Left lung (tissue), 4 donors: ENCODE measurements at regions not wholly inside any gene's neighbourhood (a gene's known extent, or its start where the extent isn't known, plus 50 kb on each side); places are given as distances from the start of the nearest gene placed in this dataset.

Experiments
- ATAC-seq: fragments of 200-7000 bp; cut with Tn5 transposase; one replicate; pipeline ENCODE4 v1.9.1; 2020; ENCODE audit warnings: moderate library complexity
- DNase-seq, 4 donors: peaks; one replicate each; pipeline ENCODE4 v3.0.0-alpha.2; 2013 to 2020
- H3K27ac ChIP-seq, 2 donors: fragments of 200-600 bp; sonication (generic) in 1 of 2; one replicate each; pipeline versions ENCODE4 v1.5.0 to v1.8.0; 2020 to 2021
- H3K27me3 ChIP-seq, 2 donors: fragments of 200-600 bp; sonication (generic) in 1 of 2; one replicate each; pipeline versions ENCODE4 v1.5.0 to v1.8.0; 2020 to 2021
- H3K36me3 ChIP-seq, 2 donors: fragments of 200-600 bp; sonication (generic) in 1 of 2; one replicate each; pipeline versions ENCODE4 v1.5.0 to v1.8.0; 2020 to 2021
- H3K4me1 ChIP-seq, 2 donors: fragments of 200-600 bp; one replicate each; pipeline ENCODE4 v1.8.0; 2021
- H3K4me3 ChIP-seq, 2 donors: fragments of 200-600 bp; sonication (generic) in 1 of 2; one replicate each; pipeline versions ENCODE4 v1.5.0 to v1.8.0; 2020 to 2021; ENCODE audit warnings: mild to moderate bottlenecking in 1 of 2
- H3K9me3 ChIP-seq, 2 donors: fragments of 200-600 bp; sonication (generic) in 1 of 2; one replicate each; pipeline versions ENCODE4 v1.5.0 to v1.8.0; 2020 to 2021
- CTCF ChIP-seq, 2 donors: fragments of 200-600 bp; sonication (generic) in 1 of 2; IDR thresholded peaks; one replicate each; pipeline versions ENCODE4 v1.5.0 to v1.8.0; 2021; ENCODE audit warnings: antibody characterized with exemption in 2 of 2
- intact Hi-C, 2 donors: fragments of 100-400 bp; cut with DNase I; formaldehyde crosslinking; loops; one replicate each; pipeline versions ENCODE4 v1.11.2 to v1.14.2; 2022
- donor health status: DM: no; HTN: yes; CAD: no.
- donor health status: DM: no; HTN: no; CAD: no.

GRCh38 chr18:41457765-41458326 lies 497.2 kb upstream of the PIK3C3 start:
- intact Hi-C loops: no loop called here
- ATAC-seq: no peak
- Histone ChIP-seq H3K27ac (no peak overlapping the region), H3K9me3 (no peaks in the 10 kb centered on the region), H3K4me3 (no peak overlapping the region), H3K4me1 (no peaks in the 10 kb centered on the region), H3K27me3 (no peaks in the 10 kb centered on the region), H3K36me3 (no peaks in the 10 kb centered on the region)
- no peak for TF ChIP-seq CTCF (IDR thresholded peaks at IDR 0.05)
- no peak for DNase-seq

GRCh38 chr18:41456831-41457230 lies 498.2 kb upstream of the PIK3C3 start:
- H3K4me1 ChIP-seq: no peaks in the 10 kb centered on the region
- intact Hi-C loops: no loop called here
- H3K27ac ChIP-seq: no peak overlapping the region
- DNase-seq: no peak
- H3K36me3 ChIP-seq: no peaks in the 10 kb centered on the region
- no peak for TF ChIP-seq CTCF (IDR thresholded peaks at IDR 0.05)
- H3K27me3 ChIP-seq: no peaks in the 10 kb centered on the region
- no peak overlapping the region for H3K4me3 ChIP-seq
- ATAC-seq: no peak
- H3K9me3 ChIP-seq: no peaks in the 10 kb centered on the region

- Histone ChIP-seq H3K4me3 (no peak overlapping the region), H3K36me3 (no peaks in the 10 kb centered on the region), H3K27me3 (no peaks in the 10 kb centered on the region), H3K9me3 (no peaks in the 10 kb centered on the region), H3K4me1 (no peaks in the 10 kb centered on the region), H3K27ac (no peak overlapping the region)
- no peak for TF ChIP-seq CTCF (IDR thresholded peaks at IDR 0.05)
- intact Hi-C loops: no loop called here
- DNase-seq (no peak), ATAC-seq (no peak)
Observed at GRCh38 chr18:41449612-41450011, 505.4 kb upstream of the PIK3C3 start.

GRCh38 chr18:41444943-41445342 lies 510.1 kb upstream of the PIK3C3 start:
- Histone ChIP-seq H3K36me3 (no peaks in the 10 kb centered on the region), H3K9me3 (peaks cover 0 to 5% of the 10 kb centered on the region in 2 donors), H3K4me1 (no peaks in the 10 kb centered on the region), H3K27ac (no peak overlapping the region), H3K27me3 (no peaks in the 10 kb centered on the region), H3K4me3 (no peak overlapping the region)
- intact Hi-C loops: no loop called here
- DNase-seq: no peak
- no peak for ATAC-seq
- TF ChIP-seq CTCF (IDR thresholded peaks at IDR 0.05): no peak

GRCh38 chr18:41436772-41437171 lies 518.3 kb upstream of the PIK3C3 start:
- ATAC-seq (no peak), DNase-seq (no peak)
- Histone ChIP-seq H3K27ac (no peak overlapping the region), H3K9me3 (peaks cover 0 to 9% of the 10 kb centered on the region in 2 donors), H3K27me3 (no peaks in the 10 kb centered on the region), H3K4me1 (no peaks in the 10 kb centered on the region), H3K36me3 (no peaks in the 10 kb centered on the region), H3K4me3 (no peak overlapping the region)
- intact Hi-C loops: no loop called here
- TF ChIP-seq CTCF (IDR thresholded peaks at IDR 0.05): no peak
